GM10248 (cell line): ENCODE measurements at regions not wholly inside any gene's neighbourhood (a gene's known extent, or its start where the extent isn't known, plus 50 kb on each side); places are given as distances from the start of the nearest gene placed in this dataset.

ENCODE experiments used
- CTCF ChIA-PET: fragments of 300-600 bp; sonication (Branson Sonifier 250); formaldehyde crosslinking; extraction: SDS; loops from one replicate; lab custom pipeline; 2021; ENCODE audit warnings: antibody characterized with exemption; lab: Yijun Ruan, JAX
- POLR2A ChIA-PET: fragments of 350-650 bp; sonication (Branson Sonifier 250); formaldehyde crosslinking; extraction: SDS; loops from one replicate; lab custom pipeline; 2020; ENCODE audit warnings: antibody characterized with exemption; lab: Yijun Ruan, JAX
- DNase-seq: peaks from one replicate; pipeline ENCODE4 v3.0.0; 2012; ENCODE audit errors: extremely low spot score
- TF ChIP-seq, protein P1 (sequence below): IDR thresholded peaks from 2 replicates; pipeline ENCODE4 v1.5.1; 2012; ENCODE audit warnings: mild to moderate bottlenecking, low read depth; ENCODE audit errors: extremely low read depth, missing control alignments, control extremely low read depth

- ChIA-PET POLR2A (no interaction called here), CTCF (no interaction called here)
- TF ChIP-seq, protein P1, sequence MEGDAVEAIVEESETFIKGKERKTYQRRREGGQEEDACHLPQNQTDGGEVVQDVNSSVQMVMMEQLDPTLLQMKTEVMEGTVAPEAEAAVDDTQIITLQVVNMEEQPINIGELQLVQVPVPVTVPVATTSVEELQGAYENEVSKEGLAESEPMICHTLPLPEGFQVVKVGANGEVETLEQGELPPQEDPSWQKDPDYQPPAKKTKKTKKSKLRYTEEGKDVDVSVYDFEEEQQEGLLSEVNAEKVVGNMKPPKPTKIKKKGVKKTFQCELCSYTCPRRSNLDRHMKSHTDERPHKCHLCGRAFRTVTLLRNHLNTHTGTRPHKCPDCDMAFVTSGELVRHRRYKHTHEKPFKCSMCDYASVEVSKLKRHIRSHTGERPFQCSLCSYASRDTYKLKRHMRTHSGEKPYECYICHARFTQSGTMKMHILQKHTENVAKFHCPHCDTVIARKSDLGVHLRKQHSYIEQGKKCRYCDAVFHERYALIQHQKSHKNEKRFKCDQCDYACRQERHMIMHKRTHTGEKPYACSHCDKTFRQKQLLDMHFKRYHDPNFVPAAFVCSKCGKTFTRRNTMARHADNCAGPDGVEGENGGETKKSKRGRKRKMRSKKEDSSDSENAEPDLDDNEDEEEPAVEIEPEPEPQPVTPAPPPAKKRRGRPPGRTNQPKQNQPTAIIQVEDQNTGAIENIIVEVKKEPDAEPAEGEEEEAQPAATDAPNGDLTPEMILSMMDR: no peak
- DNase-seq: no peak
Observed at GRCh38 chr21:19850157-19850556, 1148.1 kb upstream of the NCAM2 start.

DNA sequence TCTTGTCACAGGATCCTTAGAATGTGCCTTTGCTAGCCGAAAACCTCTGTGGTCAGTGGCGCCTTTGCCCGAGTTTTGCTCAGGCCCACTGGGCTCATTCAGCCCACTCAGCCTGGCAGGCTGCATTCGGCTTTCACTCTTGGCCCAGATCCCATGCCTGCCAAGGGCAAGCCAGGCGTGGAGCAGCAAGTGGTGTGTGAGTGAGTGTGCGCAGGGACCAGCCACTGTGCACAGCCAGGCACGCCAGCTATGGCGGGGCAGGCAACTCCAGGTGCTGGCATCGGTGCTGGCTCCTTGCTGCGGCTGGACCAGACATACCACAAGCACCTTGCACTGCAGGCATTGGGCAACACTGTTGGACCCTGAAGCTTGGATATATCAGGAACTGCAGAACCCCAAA lies 1145.1 kb upstream of the NCAM2 start:
- TF ChIP-seq, protein P1: no peak
- CTCF ChIA-PET: interaction anchor here (1.3 kb wide), 1 partner anchor 11 kb away, joined by 3 read pairs; no protein-coding TSS in a partner anchor
- POLR2A ChIA-PET: no interaction called here
- DNase-seq: no peak

- ChIA-PET POLR2A (no interaction called here), CTCF (interaction anchor here (1.3 kb wide), 1 partner anchor 10 kb away, joined by 3 read pairs; no protein-coding TSS in a partner anchor)
- no peak for DNase-seq
- TF ChIP-seq, protein P1: no peak
Observed at GRCh38 chr21:19853709-19854575, 1144.3 kb upstream of the NCAM2 start.

GRCh38 chr21:19855522-19855921 lies 1142.7 kb upstream of the NCAM2 start:
- ChIA-PET CTCF (no interaction called here), POLR2A (no interaction called here)
- TF ChIP-seq, protein P1: no peak
- DNase-seq: no peak

DNA sequence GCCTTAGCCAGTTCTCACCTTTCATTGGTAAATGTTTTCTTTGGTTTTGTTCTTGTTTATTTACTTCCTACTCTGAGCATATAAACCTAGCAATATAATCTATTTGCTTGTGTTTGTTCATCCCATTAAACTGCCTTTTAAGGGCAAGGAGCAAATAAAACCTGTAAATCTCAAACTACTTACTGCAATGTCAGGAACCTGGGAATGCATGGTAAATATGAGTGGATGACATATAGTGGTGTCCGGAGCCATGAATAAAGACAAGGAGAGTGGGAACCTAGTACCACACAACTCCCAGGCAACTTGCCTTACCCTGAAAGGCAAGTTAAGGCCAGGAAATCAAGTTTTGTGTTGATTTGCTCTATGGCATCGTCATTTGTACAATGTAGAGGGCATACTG lies 1133.7 kb upstream of the NCAM2 start:
- no peak for DNase-seq
- ChIA-PET POLR2A (no interaction called here), CTCF (interaction anchor here (1.0 kb wide), 1 partner anchor 11 kb away, joined by 3 read pairs; no protein-coding TSS in a partner anchor)
- TF ChIP-seq, protein P1: no peak

GRCh38 chr21:19870682-19871081 lies 1127.5 kb upstream of the NCAM2 start:
- DNase-seq: no peak
- TF ChIP-seq, protein P1: no peak
- CTCF ChIA-PET: no interaction called here
- POLR2A ChIA-PET: no interaction called here
